ENCODE measurements at regions not wholly inside any gene's neighbourhood (a gene's known extent, or its start where the extent isn't known, plus 50 kb on each side); places are given as distances from the start of the nearest gene placed in this dataset.

DNA sequence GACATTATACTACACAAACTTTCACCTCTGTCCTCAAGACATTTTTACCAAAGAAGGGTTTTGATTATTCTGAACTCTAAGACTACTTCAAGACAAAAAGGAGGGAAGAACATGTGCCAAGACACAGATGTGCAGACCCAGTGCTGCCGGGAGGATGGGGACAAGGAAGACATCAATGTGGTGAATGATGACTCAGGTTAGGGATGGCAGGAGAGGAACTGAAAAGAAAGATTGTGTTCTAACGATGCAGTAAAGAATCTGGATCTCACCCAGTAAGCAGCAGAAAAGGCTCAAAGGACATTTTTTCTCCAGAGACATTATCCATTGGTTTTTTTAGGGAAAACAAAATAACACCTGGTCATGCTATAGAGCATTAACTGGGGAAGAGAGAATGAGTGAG lies 449.9 kb upstream of the NR2F2 start:
- TF ChIP-seq GABPA (IDR thresholded peaks at IDR 0.05; ENCODE audit: low read depth) (no peak), SPI1 (IDR thresholded peaks at IDR 0.05; ENCODE audit: borderline replicate concordance, low read depth) (no peak)
- TF ChIP-seq, protein P1, sequence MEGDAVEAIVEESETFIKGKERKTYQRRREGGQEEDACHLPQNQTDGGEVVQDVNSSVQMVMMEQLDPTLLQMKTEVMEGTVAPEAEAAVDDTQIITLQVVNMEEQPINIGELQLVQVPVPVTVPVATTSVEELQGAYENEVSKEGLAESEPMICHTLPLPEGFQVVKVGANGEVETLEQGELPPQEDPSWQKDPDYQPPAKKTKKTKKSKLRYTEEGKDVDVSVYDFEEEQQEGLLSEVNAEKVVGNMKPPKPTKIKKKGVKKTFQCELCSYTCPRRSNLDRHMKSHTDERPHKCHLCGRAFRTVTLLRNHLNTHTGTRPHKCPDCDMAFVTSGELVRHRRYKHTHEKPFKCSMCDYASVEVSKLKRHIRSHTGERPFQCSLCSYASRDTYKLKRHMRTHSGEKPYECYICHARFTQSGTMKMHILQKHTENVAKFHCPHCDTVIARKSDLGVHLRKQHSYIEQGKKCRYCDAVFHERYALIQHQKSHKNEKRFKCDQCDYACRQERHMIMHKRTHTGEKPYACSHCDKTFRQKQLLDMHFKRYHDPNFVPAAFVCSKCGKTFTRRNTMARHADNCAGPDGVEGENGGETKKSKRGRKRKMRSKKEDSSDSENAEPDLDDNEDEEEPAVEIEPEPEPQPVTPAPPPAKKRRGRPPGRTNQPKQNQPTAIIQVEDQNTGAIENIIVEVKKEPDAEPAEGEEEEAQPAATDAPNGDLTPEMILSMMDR (IDR thresholded peaks at IDR 0.05; ENCODE audit: insufficient read depth, low read length): no peak
- TF ChIP-seq, protein P2, sequence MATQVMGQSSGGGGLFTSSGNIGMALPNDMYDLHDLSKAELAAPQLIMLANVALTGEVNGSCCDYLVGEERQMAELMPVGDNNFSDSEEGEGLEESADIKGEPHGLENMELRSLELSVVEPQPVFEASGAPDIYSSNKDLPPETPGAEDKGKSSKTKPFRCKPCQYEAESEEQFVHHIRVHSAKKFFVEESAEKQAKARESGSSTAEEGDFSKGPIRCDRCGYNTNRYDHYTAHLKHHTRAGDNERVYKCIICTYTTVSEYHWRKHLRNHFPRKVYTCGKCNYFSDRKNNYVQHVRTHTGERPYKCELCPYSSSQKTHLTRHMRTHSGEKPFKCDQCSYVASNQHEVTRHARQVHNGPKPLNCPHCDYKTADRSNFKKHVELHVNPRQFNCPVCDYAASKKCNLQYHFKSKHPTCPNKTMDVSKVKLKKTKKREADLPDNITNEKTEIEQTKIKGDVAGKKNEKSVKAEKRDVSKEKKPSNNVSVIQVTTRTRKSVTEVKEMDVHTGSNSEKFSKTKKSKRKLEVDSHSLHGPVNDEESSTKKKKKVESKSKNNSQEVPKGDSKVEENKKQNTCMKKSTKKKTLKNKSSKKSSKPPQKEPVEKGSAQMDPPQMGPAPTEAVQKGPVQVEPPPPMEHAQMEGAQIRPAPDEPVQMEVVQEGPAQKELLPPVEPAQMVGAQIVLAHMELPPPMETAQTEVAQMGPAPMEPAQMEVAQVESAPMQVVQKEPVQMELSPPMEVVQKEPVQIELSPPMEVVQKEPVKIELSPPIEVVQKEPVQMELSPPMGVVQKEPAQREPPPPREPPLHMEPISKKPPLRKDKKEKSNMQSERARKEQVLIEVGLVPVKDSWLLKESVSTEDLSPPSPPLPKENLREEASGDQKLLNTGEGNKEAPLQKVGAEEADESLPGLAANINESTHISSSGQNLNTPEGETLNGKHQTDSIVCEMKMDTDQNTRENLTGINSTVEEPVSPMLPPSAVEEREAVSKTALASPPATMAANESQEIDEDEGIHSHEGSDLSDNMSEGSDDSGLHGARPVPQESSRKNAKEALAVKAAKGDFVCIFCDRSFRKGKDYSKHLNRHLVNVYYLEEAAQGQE (IDR thresholded peaks at IDR 0.05; ENCODE audit: insufficient replicate concordance, low read depth): no peak
